Liver (tissue), 3 donors: ENCODE measurements at regions not wholly inside any gene's neighbourhood (a gene's known extent, or its start where the extent isn't known, plus 50 kb on each side); places are given as distances from the start of the nearest gene placed in this dataset.

Experiments
- CTCF ChIP-seq: fragments of 150-350 bp; IDR thresholded peaks from 2 replicates; pipeline ENCODE4 v1.5.1; 2017; ENCODE audit warnings: improper control_type of control experiment, low read depth, low read length; ENCODE audit not compliant: missing input control
- EGR1 ChIP-seq, 2 donors: IDR thresholded peaks; 2 replicates each; pipeline ENCODE4 v1.6.1; 2016 to 2018; ENCODE audit warnings: antibody characterized with exemption in 2 of 2, low read depth in 2 of 2
- FOXA1 ChIP-seq: IDR thresholded peaks from 2 replicates; pipeline ENCODE4 v1.6.1; 2016; ENCODE audit warnings: antibody characterized with exemption
- GABPA ChIP-seq, 2 donors: IDR thresholded peaks in 1 of 2; conservative IDR thresholded peaks in 1 of 2; 2 replicates each; pipeline ENCODE4 v1.6.1; 2016; ENCODE audit warnings: antibody characterized with exemption in 2 of 2, mild to moderate bottlenecking in 1 of 2, moderate library complexity in 1 of 2
- JUND ChIP-seq, 2 donors: IDR thresholded peaks; 2 replicates each; pipeline ENCODE4 v1.6.1; 2016; ENCODE audit warnings: antibody characterized with exemption in 2 of 2
- RAD21 ChIP-seq, 2 donors: IDR thresholded peaks; 2 replicates each; pipeline ENCODE4 v1.6.1; 2016; ENCODE audit warnings: antibody characterized with exemption in 2 of 2, mild to moderate bottlenecking in 2 of 2
- REST ChIP-seq: IDR thresholded peaks from 2 replicates; pipeline ENCODE4 v1.6.1; 2016; ENCODE audit warnings: antibody characterized with exemption, mild to moderate bottlenecking
- YY1 ChIP-seq: IDR thresholded peaks from 2 replicates; pipeline ENCODE4 v1.6.1; 2016; ENCODE audit warnings: antibody characterized with exemption, mild to moderate bottlenecking
- ZBTB33 ChIP-seq: IDR thresholded peaks from 2 replicates; pipeline ENCODE4 v1.6.1; 2016; ENCODE audit warnings: antibody characterized with exemption
- TF ChIP-seq, protein P1 (sequence below): IDR thresholded peaks from 2 replicates; pipeline ENCODE4 v1.6.1; 2016; ENCODE audit warnings: antibody characterized with exemption
- donor health status: healthy.
- donor health status: healthy.

- TF ChIP-seq RAD21 (IDR thresholded peaks at IDR 0.05) (no peak), CTCF (no peak), REST (no peak), JUND (IDR thresholded peaks at IDR 0.05) (no peak), GABPA (IDR thresholded peaks at IDR 0.05 in 1 of 2, conservative IDR thresholded peaks at IDR 0.05 in 1 of 2) (no peak), YY1 (no peak), FOXA1 (no peak), ZBTB33 (no peak), EGR1 (IDR thresholded peaks at IDR 0.05; ENCODE audit: low read depth in 2 of 2) (no peak)
- TF ChIP-seq, protein P1, sequence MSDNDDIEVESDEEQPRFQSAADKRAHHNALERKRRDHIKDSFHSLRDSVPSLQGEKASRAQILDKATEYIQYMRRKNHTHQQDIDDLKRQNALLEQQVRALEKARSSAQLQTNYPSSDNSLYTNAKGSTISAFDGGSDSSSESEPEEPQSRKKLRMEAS = no peak
These were observed 873.4 kb upstream of the MBL2 start for GRCh38 chr10:53645951-53646350.
